Endodermal cell (in vitro differentiated cells): ENCODE measurements at regions not wholly inside any gene's neighbourhood (a gene's known extent, or its start where the extent isn't known, plus 50 kb on each side); places are given as distances from the start of the nearest gene placed in this dataset.

Experiments used
- DNase-seq: peaks from one replicate; pipeline ENCODE4 v3.0.0-alpha.2; 2017
- H3K27ac ChIP-seq: 2 replicates; pipeline ENCODE4 v1.5.1; 2013; ENCODE audit warnings: mild to moderate bottlenecking, low read depth, low read length, moderate library complexity
- H3K27me3 ChIP-seq: 2 replicates; pipeline ENCODE4 v1.6.1; 2013; ENCODE audit warnings: mild to moderate bottlenecking, low read length, moderate library complexity; ENCODE audit not compliant: insufficient read depth, control insufficient read depth, poor library complexity, severe bottlenecking
- H3K36me3 ChIP-seq: 2 replicates; pipeline ENCODE4 v1.7.0; 2013; ENCODE audit warnings: mild to moderate bottlenecking, low read length, moderate library complexity; ENCODE audit not compliant: control insufficient read depth, insufficient read depth
- H3K4me1 ChIP-seq: one replicate; pipeline ENCODE4 v1.7.0; 2013; ENCODE audit warnings: low read length; ENCODE audit not compliant: control insufficient read depth, insufficient read depth
- H3K4me3 ChIP-seq: 2 replicates; pipeline ENCODE4 v1.5.1; 2013; ENCODE audit warnings: mild to moderate bottlenecking, low read length, moderate library complexity
- H3K9ac ChIP-seq: 2 replicates; pipeline ENCODE4 v1.6.1; 2013; ENCODE audit warnings: mild to moderate bottlenecking, low read length, moderate library complexity; ENCODE audit not compliant: poor library complexity, severe bottlenecking; ENCODE audit errors: extremely low read depth
- H3K9me3 ChIP-seq: 2 replicates; pipeline ENCODE4 v1.6.1; 2013; ENCODE audit warnings: mild to moderate bottlenecking, low read length, moderate library complexity; ENCODE audit not compliant: control insufficient read depth
- H3K27ac Mint-ChIP-seq: 2 replicates; pipeline ENCODE4 v1.8.0; 2020; ENCODE audit warnings: mixed read lengths
- H3K27me3 Mint-ChIP-seq: 2 replicates; pipeline ENCODE4 v1.8.0; 2021; ENCODE audit warnings: mild to moderate bottlenecking, mixed read lengths; ENCODE audit not compliant: insufficient read depth
- H3K36me3 Mint-ChIP-seq: 2 replicates; pipeline ENCODE4 v1.8.0; 2020; ENCODE audit warnings: low read depth, mixed read lengths
- H3K4me1 Mint-ChIP-seq: 2 replicates; pipeline ENCODE4 v1.8.0; 2020; ENCODE audit warnings: mixed read lengths
- H3K4me3 Mint-ChIP-seq: 2 replicates; pipeline ENCODE4 v1.8.0; 2020; ENCODE audit warnings: mild to moderate bottlenecking, moderate library complexity, mixed read lengths
- H3K9me3 Mint-ChIP-seq: 2 replicates; pipeline ENCODE4 v1.8.0; 2020; ENCODE audit warnings: mild to moderate bottlenecking, mixed read lengths
- WGBS, 2 experiments: methylation state at CpG; one replicate each; pipeline versions ENCODE4 v1.1.5 to v1.1.7; 2013; ENCODE audit warnings: missing lambda C conversion rate in 2 of 2, mixed read lengths in 1 of 2; ENCODE audit not compliant: insufficient coverage in 1 of 2, insufficient read length in 1 of 2; 5-methylcytosine and 5-hydroxymethylcytosine counted together
- TF ChIP-seq, protein P1 (sequence below): fragments of 200-600 bp; sonication (generic); conservative IDR thresholded peaks from 2 replicates; pipeline ENCODE4 v1.5.0; 2021; ENCODE audit warnings: antibody characterized with exemption, mild to moderate bottlenecking

DNA sequence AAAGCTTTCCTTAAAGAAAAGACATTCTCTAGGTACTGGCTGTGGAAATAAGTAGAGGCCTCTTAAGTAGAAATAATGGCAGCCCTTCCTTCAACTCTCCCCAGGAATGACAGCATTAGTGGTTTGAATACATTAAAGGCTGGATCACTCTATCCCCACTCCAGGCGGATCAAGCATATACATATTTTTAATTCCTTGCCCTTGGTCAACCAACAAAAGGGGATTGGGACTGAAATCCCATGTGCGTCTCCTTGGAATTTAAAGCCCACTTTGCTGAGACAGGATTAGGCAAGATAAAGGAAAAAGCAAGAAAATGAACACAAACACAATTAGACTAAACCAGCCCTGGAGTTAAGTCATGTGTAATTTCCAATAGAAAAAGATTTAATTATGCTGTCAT is 391.3 kb downstream of the PPP1R2C start:
- Mint-ChIP-seq H3K36me3 (no peaks in the 10 kb centered on the region), H3K4me3 (no peak overlapping the region), H3K27ac (no peak overlapping the region), H3K9me3 (peaks cover 32% of the 10 kb centered on the region), H3K4me1 (no peaks in the 10 kb centered on the region), H3K27me3 (no peaks in the 10 kb centered on the region)
- no peaks in the 10 kb centered on the region for H3K9me3 ChIP-seq
- TF ChIP-seq, protein P1, sequence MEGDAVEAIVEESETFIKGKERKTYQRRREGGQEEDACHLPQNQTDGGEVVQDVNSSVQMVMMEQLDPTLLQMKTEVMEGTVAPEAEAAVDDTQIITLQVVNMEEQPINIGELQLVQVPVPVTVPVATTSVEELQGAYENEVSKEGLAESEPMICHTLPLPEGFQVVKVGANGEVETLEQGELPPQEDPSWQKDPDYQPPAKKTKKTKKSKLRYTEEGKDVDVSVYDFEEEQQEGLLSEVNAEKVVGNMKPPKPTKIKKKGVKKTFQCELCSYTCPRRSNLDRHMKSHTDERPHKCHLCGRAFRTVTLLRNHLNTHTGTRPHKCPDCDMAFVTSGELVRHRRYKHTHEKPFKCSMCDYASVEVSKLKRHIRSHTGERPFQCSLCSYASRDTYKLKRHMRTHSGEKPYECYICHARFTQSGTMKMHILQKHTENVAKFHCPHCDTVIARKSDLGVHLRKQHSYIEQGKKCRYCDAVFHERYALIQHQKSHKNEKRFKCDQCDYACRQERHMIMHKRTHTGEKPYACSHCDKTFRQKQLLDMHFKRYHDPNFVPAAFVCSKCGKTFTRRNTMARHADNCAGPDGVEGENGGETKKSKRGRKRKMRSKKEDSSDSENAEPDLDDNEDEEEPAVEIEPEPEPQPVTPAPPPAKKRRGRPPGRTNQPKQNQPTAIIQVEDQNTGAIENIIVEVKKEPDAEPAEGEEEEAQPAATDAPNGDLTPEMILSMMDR, result no peak
- no peak overlapping the region for H3K27ac ChIP-seq
- no peak for DNase-seq
- no peak overlapping the region for H3K4me3 ChIP-seq
- H3K9ac ChIP-seq, result no peak overlapping the region
- H3K4me1 ChIP-seq, result no peaks in the 10 kb centered on the region
- H3K36me3 ChIP-seq, result no peaks in the 10 kb centered on the region
- 100% methylated on average over 1 of the region's 2 CpGs; no CpG with 5 or more reads in 1 of the 2 experiments for WGBS, 2 experiments
- H3K27me3 ChIP-seq, result no peaks in the 10 kb centered on the region

DNA sequence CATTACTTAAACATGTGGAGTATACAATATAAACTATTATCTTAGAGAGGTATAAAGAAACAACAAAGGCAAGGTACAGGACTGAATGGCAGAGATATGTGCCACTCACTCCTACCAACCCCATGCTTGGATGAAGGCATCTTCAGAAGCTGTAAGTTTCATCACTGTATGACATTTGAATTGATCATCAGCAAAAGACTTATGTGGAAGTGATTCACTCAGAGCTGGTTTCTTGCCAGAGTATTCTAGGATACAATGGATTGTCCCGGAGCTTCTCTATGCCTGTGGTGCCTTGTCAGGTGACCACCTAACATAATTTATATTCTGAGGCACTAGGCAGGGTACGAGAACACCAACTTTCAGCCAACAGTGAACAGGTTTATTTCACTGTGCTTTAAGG is 392.2 kb downstream of the PPP1R2C start:
- H3K4me1 Mint-ChIP-seq, result no peaks in the 10 kb centered on the region
- no peak for DNase-seq
- no peaks in the 10 kb centered on the region for H3K9me3 ChIP-seq
- TF ChIP-seq, protein P1, result no peak
- H3K27ac Mint-ChIP-seq, result no peak overlapping the region
- no peaks in the 10 kb centered on the region for H3K36me3 ChIP-seq
- H3K36me3 Mint-ChIP-seq, result no peaks in the 10 kb centered on the region
- no peaks in the 10 kb centered on the region for H3K27me3 Mint-ChIP-seq
- H3K4me3 ChIP-seq, result no peak overlapping the region
- 86 to 93% methylated on average over 1 to 2 of the region's 2 CpGs for WGBS, 2 experiments
- peaks cover 36% of the 10 kb centered on the region for H3K9me3 Mint-ChIP-seq
- no peaks in the 10 kb centered on the region for H3K4me1 ChIP-seq
- H3K27ac ChIP-seq, result no peak overlapping the region
- H3K4me3 Mint-ChIP-seq, result no peak overlapping the region
- H3K27me3 ChIP-seq, result no peaks in the 10 kb centered on the region
- H3K9ac ChIP-seq, result no peak overlapping the region

DNA sequence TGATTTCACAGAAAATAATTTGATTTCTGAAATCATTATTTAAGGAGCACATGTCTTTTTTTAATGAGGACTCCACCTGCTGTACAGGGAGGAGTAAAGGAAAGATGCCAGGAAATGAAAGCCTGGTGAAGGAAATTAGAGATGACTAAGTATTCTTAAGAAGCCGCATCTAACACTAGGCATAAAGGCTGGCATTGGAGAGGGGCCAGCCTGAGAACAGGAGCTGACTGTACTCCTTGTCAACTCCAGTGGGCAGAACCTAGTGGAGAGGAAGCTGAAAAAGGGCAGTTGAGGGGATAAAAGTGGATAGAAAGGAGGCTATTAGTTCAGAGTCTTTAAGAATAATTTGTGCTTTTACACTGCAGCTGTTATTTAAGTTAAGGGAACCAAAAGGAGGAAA is 393.0 kb downstream of the PPP1R2C start:
- Histone ChIP-seq H3K9me3 (no peaks in the 10 kb centered on the region), H3K27ac (no peak overlapping the region), H3K9ac (no peak overlapping the region), H3K4me3 (no peak overlapping the region), H3K27me3 (no peaks in the 10 kb centered on the region), H3K4me1 (no peaks in the 10 kb centered on the region), H3K36me3 (no peaks in the 10 kb centered on the region)
- Mint-ChIP-seq H3K9me3 (peaks cover 40% of the 10 kb centered on the region), H3K27ac (no peak overlapping the region), H3K4me1 (no peaks in the 10 kb centered on the region), H3K27me3 (no peaks in the 10 kb centered on the region), H3K4me3 (no peak overlapping the region), H3K36me3 (no peaks in the 10 kb centered on the region)
- DNase-seq, result no peak
- WGBS, 2 experiments, result 82% methylated on average over 1 of the region's 1 CpG; no CpG with 5 or more reads in 1 of the 2 experiments
- TF ChIP-seq, protein P1, result no peak
